DOHH2 (cell line): ENCODE measurements at regions not wholly inside any gene's neighbourhood (a gene's known extent, or its start where the extent isn't known, plus 50 kb on each side); places are given as distances from the start of the nearest gene placed in this dataset.

Experiments used
- EZH2phosphoT487 ChIP-seq: fragments of 200-600 bp; sonication (generic); IDR thresholded peaks from 2 replicates; pipeline ENCODE4 v1.6.1; 2017; ENCODE audit warnings: borderline replicate concordance, mild to moderate bottlenecking, antibody characterized with exemption, low read length, moderate library complexity, mixed read lengths
- TF ChIP-seq, protein P1 (sequence below): fragments of 200-600 bp; sonication (generic); IDR thresholded peaks from one replicate; pipeline ENCODE4 v1.5.1; 2014; ENCODE audit warnings: antibody characterized with exemption, mild to moderate bottlenecking, low read depth, low read length; ENCODE audit not compliant: poor library complexity, severe bottlenecking

DNA sequence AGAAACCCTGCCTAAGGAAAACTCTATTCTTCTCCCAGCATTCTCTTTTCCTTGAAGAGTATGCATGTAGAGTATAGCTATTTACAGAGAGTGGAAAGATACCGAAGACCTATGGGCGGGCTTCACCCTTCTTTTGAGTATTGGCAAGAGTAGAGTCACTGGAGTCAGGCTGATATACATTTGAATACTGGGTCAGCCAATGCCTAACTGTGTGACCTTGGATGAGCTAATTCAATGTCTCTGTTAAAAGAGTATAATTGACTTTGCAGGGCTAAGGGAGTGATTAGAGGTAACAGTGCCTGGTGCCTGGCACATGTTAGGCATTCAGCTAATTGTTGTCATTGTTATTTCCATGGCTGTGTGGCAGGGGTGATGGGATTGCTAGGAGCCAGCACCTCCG, 75.6 kb downstream of the TUSC7 start:
- TF ChIP-seq, protein P1, sequence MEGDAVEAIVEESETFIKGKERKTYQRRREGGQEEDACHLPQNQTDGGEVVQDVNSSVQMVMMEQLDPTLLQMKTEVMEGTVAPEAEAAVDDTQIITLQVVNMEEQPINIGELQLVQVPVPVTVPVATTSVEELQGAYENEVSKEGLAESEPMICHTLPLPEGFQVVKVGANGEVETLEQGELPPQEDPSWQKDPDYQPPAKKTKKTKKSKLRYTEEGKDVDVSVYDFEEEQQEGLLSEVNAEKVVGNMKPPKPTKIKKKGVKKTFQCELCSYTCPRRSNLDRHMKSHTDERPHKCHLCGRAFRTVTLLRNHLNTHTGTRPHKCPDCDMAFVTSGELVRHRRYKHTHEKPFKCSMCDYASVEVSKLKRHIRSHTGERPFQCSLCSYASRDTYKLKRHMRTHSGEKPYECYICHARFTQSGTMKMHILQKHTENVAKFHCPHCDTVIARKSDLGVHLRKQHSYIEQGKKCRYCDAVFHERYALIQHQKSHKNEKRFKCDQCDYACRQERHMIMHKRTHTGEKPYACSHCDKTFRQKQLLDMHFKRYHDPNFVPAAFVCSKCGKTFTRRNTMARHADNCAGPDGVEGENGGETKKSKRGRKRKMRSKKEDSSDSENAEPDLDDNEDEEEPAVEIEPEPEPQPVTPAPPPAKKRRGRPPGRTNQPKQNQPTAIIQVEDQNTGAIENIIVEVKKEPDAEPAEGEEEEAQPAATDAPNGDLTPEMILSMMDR: no peak
- no peak for TF ChIP-seq EZH2phosphoT487
